Stimulated activated CD4-positive, alpha-beta T cell treated with anti-CD3 and anti-CD28 coated beads, Interleukin-1b, Interleukin-23, amount 100 ng/mL, for 1 hour (primary cell): ENCODE measurements at regions not wholly inside any gene's neighbourhood (a gene's known extent, or its start where the extent isn't known, plus 50 kb on each side); places are given as distances from the start of the nearest gene placed in this dataset.
"Not testable (repeated sequence)": the region's sequence is repeated elsewhere in the genome, so short reads cannot be mapped to it uniquely, and the experiment has no call there.

Experiments
- DNase-seq, 2 donors: peaks; one replicate each; pipeline ENCODE4 v3.0.0-alpha.2; 2020; ENCODE audit warnings: low read depth in 2 of 2

DNA sequence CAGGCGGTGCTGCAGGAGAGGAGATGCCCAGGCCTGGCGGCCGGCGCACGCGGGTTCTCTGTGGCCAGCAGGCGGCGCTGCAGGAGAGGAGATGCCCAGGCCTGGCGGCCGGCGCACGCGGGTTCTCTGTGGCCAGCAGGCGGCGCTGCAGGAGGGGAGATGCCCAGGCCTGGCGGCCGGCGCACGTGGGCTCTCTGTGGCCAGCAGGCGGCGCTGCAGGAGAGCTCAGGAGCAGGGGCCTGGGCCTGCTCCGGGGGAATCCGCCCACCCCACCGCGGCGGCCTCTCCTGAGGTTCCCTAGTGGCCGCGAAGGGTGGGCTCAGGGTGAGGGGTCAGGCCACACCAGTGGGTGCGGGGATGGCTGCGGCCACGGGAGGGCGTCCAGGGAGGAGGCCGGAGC is 75.9 kb downstream of the OR4F16 start:
- not testable (repeated sequence) for DNase-seq

DNA sequence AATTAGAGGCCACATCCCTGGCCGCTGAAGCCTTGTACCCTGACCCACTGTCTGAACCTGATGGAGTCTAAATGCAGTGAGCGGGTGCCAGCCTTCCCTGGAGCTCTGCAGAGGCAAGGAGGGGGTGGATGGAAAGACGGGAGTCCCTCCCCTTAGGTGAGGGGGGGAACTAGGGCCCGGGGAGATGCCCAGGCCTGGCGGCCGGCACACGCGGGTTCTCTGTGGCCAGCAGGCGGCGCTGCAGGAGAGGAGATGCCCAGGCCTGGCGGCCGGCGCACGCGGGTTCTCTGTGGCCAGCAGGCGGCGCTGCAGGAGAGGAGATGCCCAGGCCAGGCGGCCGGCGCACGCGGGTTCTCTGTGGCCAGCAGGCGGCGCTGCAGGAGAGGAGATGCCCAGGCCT is 77.3 kb downstream of the OR4F16 start:
- not testable (repeated sequence) for DNase-seq

DNA sequence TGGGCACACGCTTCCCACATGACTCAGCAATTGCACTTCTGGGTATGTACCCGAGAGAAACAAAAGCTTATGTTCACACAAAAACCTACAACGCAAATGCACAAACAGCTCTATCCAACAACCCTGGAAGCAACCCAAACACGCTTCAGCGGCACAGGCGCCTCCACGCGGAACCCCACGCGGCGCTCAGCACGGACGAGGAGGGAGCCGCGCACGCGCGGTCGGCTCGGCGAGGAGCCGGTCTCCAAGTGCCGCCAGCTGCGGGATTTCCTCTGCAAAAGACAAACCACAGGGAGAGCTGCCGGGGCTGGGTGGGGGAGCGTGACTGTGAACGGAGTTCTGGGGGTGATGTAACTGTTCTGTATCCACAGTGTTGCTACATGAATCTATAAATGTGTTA is 81.2 kb downstream of the OR4F16 start:
- DNase-seq = not testable (repeated sequence)

DNA sequence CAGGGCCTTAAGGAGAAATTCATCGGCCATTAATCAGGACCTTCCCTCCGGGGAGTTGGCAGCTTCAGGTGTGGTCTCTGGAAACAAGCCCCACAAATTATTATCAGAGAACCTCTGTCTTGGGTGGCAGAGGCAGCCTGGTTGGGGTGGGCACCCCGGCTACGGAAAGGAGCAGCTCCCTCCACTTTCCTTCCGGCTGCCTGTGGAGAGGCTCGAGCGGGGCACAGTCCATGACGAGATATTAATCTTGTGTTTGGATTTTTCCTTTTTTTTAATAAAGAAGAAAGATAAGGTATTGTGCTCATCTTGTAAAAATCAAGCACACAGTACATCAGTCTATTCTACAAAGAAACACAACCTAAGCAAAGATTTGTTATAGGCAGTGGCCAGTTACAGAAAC is 98.2 kb downstream of the OR4F16 start:
- not testable (repeated sequence) for DNase-seq

DNA sequence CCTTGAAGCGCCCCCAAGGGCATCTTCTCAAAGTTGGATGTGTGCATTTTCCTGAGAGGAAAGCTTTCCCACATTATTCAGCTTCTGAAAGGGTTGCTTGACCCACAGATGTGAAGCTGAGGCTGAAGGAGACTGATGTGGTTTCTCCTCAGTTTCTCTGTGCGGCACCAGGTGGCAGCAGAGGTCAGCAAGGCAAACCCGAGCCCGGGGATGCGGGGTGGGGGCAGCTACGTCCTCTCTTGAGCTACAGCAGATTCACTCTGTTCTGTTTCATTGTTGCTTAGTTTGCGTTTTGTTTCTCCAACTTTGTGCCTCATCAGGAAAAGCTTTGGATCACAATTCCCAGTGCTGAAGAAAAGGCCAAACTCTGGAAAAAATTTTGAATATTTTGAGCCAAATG is 100.5 kb downstream of the OR4F16 start:
- DNase-seq = peak; percentile 20 to 44
